GM12878 (cell line): ENCODE measurements at regions not wholly inside any gene's neighbourhood (a gene's known extent, or its start where the extent isn't known, plus 50 kb on each side); places are given as distances from the start of the nearest gene placed in this dataset.

Experiments used
- ETV6 ChIP-seq, 2 experiments: fragments of 450-650 bp in 1 of 2; IDR thresholded peaks in 1 of 2; conservative IDR thresholded peaks in 1 of 2; 2 replicates each; pipeline ENCODE4 v1.6.1; 2014; ENCODE audit warnings: antibody characterized with exemption in 1 of 2, borderline replicate concordance in 1 of 2, low read depth in 1 of 2, mild to moderate bottlenecking in 1 of 2, moderate library complexity in 1 of 2
- EZH2 ChIP-seq: IDR thresholded peaks from 2 replicates; pipeline ENCODE4 v1.6.1; 2012; ENCODE audit warnings: low read depth, mild to moderate bottlenecking, control low read depth, inconsistent platforms, low read length, borderline replicate concordance; ENCODE audit not compliant: control insufficient read depth
- HDAC2 ChIP-seq: fragments of 200-600 bp; sonication (generic); IDR thresholded peaks from 2 replicates; pipeline ENCODE4 v1.6.1; 2017
- MXI1 ChIP-seq: fragments of 150-350 bp; IDR thresholded peaks from 2 replicates; pipeline ENCODE4 v1.6.1; 2011; ENCODE audit warnings: low read depth, mild to moderate bottlenecking, inconsistent platforms, low read length, improper control_type of control experiment
- POLR2A ChIP-seq: IDR thresholded peaks from 2 replicates; pipeline ENCODE4 v1.6.1; 2011; ENCODE audit warnings: low read depth, mild to moderate bottlenecking, low read length
- TF ChIP-seq, protein P1 (sequence below), 3 experiments: IDR thresholded peaks in 2 of 3; conservative IDR thresholded peaks in 1 of 3; 2 replicates each; pipeline ENCODE4 v1.5.1; 2011; ENCODE audit warnings: low read depth in 3 of 3, low read length in 3 of 3, mild to moderate bottlenecking in 3 of 3, control low read depth in 2 of 3, moderate library complexity in 2 of 3, inconsistent platforms in 1 of 3, mixed read lengths in 1 of 3; ENCODE audit not compliant: control insufficient read depth in 2 of 3, insufficient read depth in 1 of 3; ENCODE audit errors: extremely low read depth in 1 of 3
- TF ChIP-seq, protein P2 (sequence below): IDR thresholded peaks from 2 replicates; pipeline ENCODE4 v1.6.1; 2012; ENCODE audit warnings: low read length, inconsistent platforms

GRCh38 chr9:119768266-119768665 is 399.0 kb upstream of the BRINP1 start:
- TF ChIP-seq, protein P1, sequence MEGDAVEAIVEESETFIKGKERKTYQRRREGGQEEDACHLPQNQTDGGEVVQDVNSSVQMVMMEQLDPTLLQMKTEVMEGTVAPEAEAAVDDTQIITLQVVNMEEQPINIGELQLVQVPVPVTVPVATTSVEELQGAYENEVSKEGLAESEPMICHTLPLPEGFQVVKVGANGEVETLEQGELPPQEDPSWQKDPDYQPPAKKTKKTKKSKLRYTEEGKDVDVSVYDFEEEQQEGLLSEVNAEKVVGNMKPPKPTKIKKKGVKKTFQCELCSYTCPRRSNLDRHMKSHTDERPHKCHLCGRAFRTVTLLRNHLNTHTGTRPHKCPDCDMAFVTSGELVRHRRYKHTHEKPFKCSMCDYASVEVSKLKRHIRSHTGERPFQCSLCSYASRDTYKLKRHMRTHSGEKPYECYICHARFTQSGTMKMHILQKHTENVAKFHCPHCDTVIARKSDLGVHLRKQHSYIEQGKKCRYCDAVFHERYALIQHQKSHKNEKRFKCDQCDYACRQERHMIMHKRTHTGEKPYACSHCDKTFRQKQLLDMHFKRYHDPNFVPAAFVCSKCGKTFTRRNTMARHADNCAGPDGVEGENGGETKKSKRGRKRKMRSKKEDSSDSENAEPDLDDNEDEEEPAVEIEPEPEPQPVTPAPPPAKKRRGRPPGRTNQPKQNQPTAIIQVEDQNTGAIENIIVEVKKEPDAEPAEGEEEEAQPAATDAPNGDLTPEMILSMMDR (IDR thresholded peaks at IDR 0.05 in 2 of 3, conservative IDR thresholded peaks at IDR 0.05 in 1 of 3; ENCODE audit: control insufficient read depth in 2 of 3, extremely low read depth in 1 of 3, insufficient read depth in 1 of 3, low read depth in 3 of 3, low read length in 3 of 3): no peak
- no peak for TF ChIP-seq EZH2
- TF ChIP-seq POLR2A: no peak
- no peak for TF ChIP-seq MXI1
- no peak for TF ChIP-seq HDAC2
- TF ChIP-seq, protein P2, sequence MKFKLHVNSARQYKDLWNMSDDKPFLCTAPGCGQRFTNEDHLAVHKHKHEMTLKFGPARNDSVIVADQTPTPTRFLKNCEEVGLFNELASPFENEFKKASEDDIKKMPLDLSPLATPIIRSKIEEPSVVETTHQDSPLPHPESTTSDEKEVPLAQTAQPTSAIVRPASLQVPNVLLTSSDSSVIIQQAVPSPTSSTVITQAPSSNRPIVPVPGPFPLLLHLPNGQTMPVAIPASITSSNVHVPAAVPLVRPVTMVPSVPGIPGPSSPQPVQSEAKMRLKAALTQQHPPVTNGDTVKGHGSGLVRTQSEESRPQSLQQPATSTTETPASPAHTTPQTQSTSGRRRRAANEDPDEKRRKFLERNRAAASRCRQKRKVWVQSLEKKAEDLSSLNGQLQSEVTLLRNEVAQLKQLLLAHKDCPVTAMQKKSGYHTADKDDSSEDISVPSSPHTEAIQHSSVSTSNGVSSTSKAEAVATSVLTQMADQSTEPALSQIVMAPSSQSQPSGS: no peak
- no peak for TF ChIP-seq ETV6 (conservative IDR thresholded peaks at IDR 0.05 in 1 of 2, IDR thresholded peaks at IDR 0.05 in 1 of 2; ENCODE audit: borderline replicate concordance in 1 of 2, low read depth in 1 of 2)
